H1 (cell line): ENCODE measurements at regions not wholly inside any gene's neighbourhood (a gene's known extent, or its start where the extent isn't known, plus 50 kb on each side); places are given as distances from the start of the nearest gene placed in this dataset.

ENCODE experiments used
- CTCF ChIA-PET: fragments of 300-600 bp; sonication (Branson Sonifier 250); formaldehyde crosslinking; loops from one replicate; lab custom pipeline; 2021; ENCODE audit not compliant: partially characterized antibody; lab: Charles Lee
- POLR2A ChIA-PET: fragments of 300-600 bp; sonication (Branson Sonifier 250); formaldehyde crosslinking; loops from one replicate; lab custom pipeline; 2021; ENCODE audit warnings: inconsistent platforms; ENCODE audit not compliant: partially characterized antibody; lab: Charles Lee
- DNase-seq, 2 experiments: peaks; one replicate each; pipeline versions ENCODE4 v3.0.0 to v3.0.0-alpha.2; 2010 to 2022; ENCODE audit warnings: low spot score in 2 of 2, low read depth in 1 of 2, mixed read lengths in 1 of 2
- FAIRE-seq: peaks from 2 replicates; lab custom pipeline; 2011; peaks lifted over from hg19 to GRCh38; lab: Jason Lieb, UNC
- H2AFZ ChIP-seq: 2 replicates; pipeline ENCODE4 v1.8.1; 2012; ENCODE audit warnings: low read length, inconsistent platforms
- H2AK5ac ChIP-seq: 2 replicates; pipeline ENCODE4 v1.6.1; 2013; ENCODE audit warnings: low read depth, low read length
- H2BK120ac ChIP-seq: replicated peaks from 2 replicates; pipeline ENCODE3; 2013; ENCODE audit warnings: low read depth, low read length, inconsistent platforms
- H2BK12ac ChIP-seq: 2 replicates; pipeline ENCODE4 v1.6.1; 2013; ENCODE audit warnings: low read depth, low read length
- H2BK15ac ChIP-seq: 2 replicates; pipeline ENCODE4 v1.6.1; 2013; ENCODE audit warnings: low read length
- H2BK20ac ChIP-seq: 2 replicates; pipeline ENCODE4 v1.6.1; 2013; ENCODE audit warnings: low read length
- H2BK5ac ChIP-seq: 2 replicates; pipeline ENCODE4 v1.6.1; 2013; ENCODE audit warnings: low read depth, low read length
- H3K14ac ChIP-seq: 2 replicates; pipeline ENCODE4 v1.6.1; 2013; ENCODE audit warnings: inconsistent platforms; ENCODE audit not compliant: insufficient read length
- H3K18ac ChIP-seq: 2 replicates; pipeline ENCODE4 v1.6.1; 2013; ENCODE audit warnings: low read length; ENCODE audit errors: extremely low read depth
- H3K23ac ChIP-seq: 2 replicates; pipeline ENCODE4 v1.6.1; 2013; ENCODE audit warnings: inconsistent platforms; ENCODE audit not compliant: insufficient read length
- H3K23me2 ChIP-seq: 2 replicates; pipeline ENCODE4 v1.6.1; 2013; ENCODE audit warnings: low read depth, low read length
- H3K27ac ChIP-seq: 2 replicates; pipeline ENCODE4 v1.6.1; 2011; ENCODE audit warnings: low read depth, low read length, inconsistent platforms
- H3K27me3 ChIP-seq, 4 experiments: replicated peaks in 1 of 4; 1 replicate in 1 of 4; 2 replicates in 3 of 4; pipeline versions ENCODE4 v1.6.1 to v1.8.1; 2011 to 2013; ENCODE audit warnings: low read length in 3 of 4, mild to moderate bottlenecking in 3 of 4, inconsistent platforms in 2 of 4, mixed read lengths in 2 of 4, moderate library complexity in 1 of 4; ENCODE audit not compliant: control insufficient read depth in 3 of 4, insufficient read depth in 3 of 4; ENCODE audit errors: extremely low read depth in 1 of 4
- H3K36me3 ChIP-seq, 4 experiments: 2 replicates each; pipeline versions ENCODE4 v1.6.1 to v1.8.1; 2011 to 2013; ENCODE audit warnings: mild to moderate bottlenecking in 4 of 4, low read length in 3 of 4, moderate library complexity in 2 of 4, control low read depth in 1 of 4, inconsistent platforms in 1 of 4; ENCODE audit not compliant: insufficient read depth in 4 of 4, control insufficient read depth in 2 of 4
- H3K4ac ChIP-seq: replicated peaks from 2 replicates; pipeline ENCODE3; 2013; ENCODE audit warnings: low read length, low read depth, mixed read lengths, inconsistent platforms; ENCODE audit not compliant: insufficient read length
- H3K4me1 ChIP-seq, 4 experiments: replicated peaks in 1 of 4; 1 replicate in 1 of 4; 2 replicates in 3 of 4; pipeline versions ENCODE4 v1.6.1 to v1.8.1; 2011 to 2013; ENCODE audit warnings: low read length in 3 of 4, inconsistent platforms in 2 of 4, mixed read lengths in 1 of 4; ENCODE audit not compliant: insufficient read depth in 4 of 4, control insufficient read depth in 3 of 4
- H3K4me2 ChIP-seq, 2 experiments: 2 replicates each; pipeline versions ENCODE4 v1.6.1 to v1.8.1; 2011 to 2013; ENCODE audit warnings: low read depth in 2 of 2, low read length in 2 of 2, control low read depth in 1 of 2, inconsistent platforms in 1 of 2, mild to moderate bottlenecking in 1 of 2; ENCODE audit not compliant: insufficient read depth in 1 of 2
- H3K4me3 ChIP-seq, 4 experiments: fragments of 200-600, 300-600 bp in 1 of 4; sonication (generic), shearing (Covaris generic), sonication (Bioruptor Twin) in 1 of 4; 2 replicates each; pipeline versions ENCODE4 v1.5.1 to v1.8.1; 2011 to 2016; ENCODE audit warnings: low read length in 4 of 4, low read depth in 3 of 4, control low read depth in 2 of 4, inconsistent platforms in 2 of 4, mild to moderate bottlenecking in 2 of 4, mixed read lengths in 1 of 4, moderate library complexity in 1 of 4; ENCODE audit not compliant: insufficient read depth in 2 of 4; ENCODE audit errors: extremely low read depth in 1 of 4
- H3K56ac ChIP-seq: replicated peaks from 2 replicates; pipeline ENCODE3; 2013; ENCODE audit warnings: low read depth, mild to moderate bottlenecking, mixed read lengths, low read length, inconsistent platforms; ENCODE audit not compliant: insufficient read length
- H3K79me1 ChIP-seq: 2 replicates; pipeline ENCODE4 v1.6.1; 2013; ENCODE audit warnings: low read depth, low read length, control low read depth
- H3K79me2 ChIP-seq, 2 experiments: 2 replicates each; pipeline versions ENCODE4 v1.6.1 to v1.8.1; 2012 to 2013; ENCODE audit warnings: low read length in 2 of 2, mild to moderate bottlenecking in 2 of 2, inconsistent platforms in 1 of 2; ENCODE audit not compliant: insufficient read depth in 2 of 2, control insufficient read depth in 1 of 2
- H3K9ac ChIP-seq, 4 experiments: replicated peaks in 1 of 4; 1 replicate in 1 of 4; 2 replicates in 3 of 4; pipeline versions ENCODE4 v1.6.1 to v1.8.1; 2011 to 2013; ENCODE audit warnings: low read depth in 3 of 4, low read length in 3 of 4, control low read depth in 2 of 4, mild to moderate bottlenecking in 2 of 4, moderate library complexity in 2 of 4, inconsistent platforms in 1 of 4; ENCODE audit errors: extremely low read depth in 1 of 4
- H3K9me3 ChIP-seq, 2 experiments: 2 replicates each; pipeline versions ENCODE4 v1.6.1 to v1.8.1; 2012 to 2013; ENCODE audit warnings: mild to moderate bottlenecking in 2 of 2, moderate library complexity in 2 of 2, control low read depth in 1 of 2, inconsistent platforms in 1 of 2, low read depth in 1 of 2, low read length in 1 of 2, mixed read lengths in 1 of 2; ENCODE audit not compliant: insufficient read depth in 2 of 2
- H4K20me1 ChIP-seq, 2 experiments: replicated peaks in 1 of 2; 2 replicates each; pipeline versions ENCODE3 to v1.8.1; 2011 to 2013; ENCODE audit warnings: inconsistent platforms in 2 of 2, low read length in 2 of 2, mild to moderate bottlenecking in 1 of 2; ENCODE audit not compliant: insufficient read depth in 2 of 2, control insufficient read depth in 1 of 2
- H4K5ac ChIP-seq: 2 replicates; pipeline ENCODE4 v1.6.1; 2013; ENCODE audit warnings: low read length, low read depth, mixed read lengths, inconsistent platforms; ENCODE audit not compliant: insufficient read length
- H4K8ac ChIP-seq: 2 replicates; pipeline ENCODE4 v1.8.0; 2013; ENCODE audit warnings: mild to moderate bottlenecking, moderate library complexity, low read length, inconsistent platforms; ENCODE audit not compliant: insufficient read depth; ENCODE audit errors: extremely low read depth
- H4K91ac ChIP-seq: replicated peaks from 2 replicates; pipeline ENCODE3; 2013; ENCODE audit warnings: low read length, mixed read lengths, inconsistent platforms; ENCODE audit not compliant: insufficient read length
- CBX5 ChIP-seq: fragments of 300-800, 300-1000 bp; sonication (generic); IDR thresholded peaks from 2 replicates; pipeline ENCODE4 v1.7.1; 2016; ENCODE audit warnings: antibody characterized with exemption, low read length, low read depth
- CEBPB ChIP-seq: IDR thresholded peaks from 2 replicates; pipeline ENCODE4 v1.6.1; 2012; ENCODE audit warnings: low read depth, low read length
- CTCF ChIP-seq, 3 experiments: IDR thresholded peaks; 1 replicate in 2 of 3; 2 replicates in 1 of 3; pipeline versions ENCODE4 v1.5.1 to v1.6.1; 2011; ENCODE audit warnings: low read length in 3 of 3, mild to moderate bottlenecking in 3 of 3, inconsistent platforms in 2 of 3, low read depth in 1 of 3, moderate library complexity in 1 of 3; ENCODE audit not compliant: insufficient read depth in 1 of 3; ENCODE audit errors: control extremely low read depth in 1 of 3
- EP300 ChIP-seq, 2 experiments: IDR thresholded peaks; 1 replicate in 1 of 2; 2 replicates in 1 of 2; pipeline ENCODE4 v1.6.1; 2011 to 2012; ENCODE audit warnings: low read depth in 2 of 2, low read length in 2 of 2, mild to moderate bottlenecking in 2 of 2, borderline replicate concordance in 1 of 2, inconsistent platforms in 1 of 2, moderate library complexity in 1 of 2
- FOSL1 ChIP-seq: IDR thresholded peaks from 2 replicates; pipeline ENCODE4 v1.6.1; 2011; ENCODE audit warnings: mild to moderate bottlenecking, low read depth, low read length, moderate library complexity; ENCODE audit not compliant: insufficient read depth
- HDAC2 ChIP-seq, 2 experiments: fragments of 300-600 bp in 1 of 2; sonication (generic) in 1 of 2; IDR thresholded peaks; 2 replicates each; pipeline ENCODE4 v1.6.1; 2011 to 2012; ENCODE audit warnings: low read depth in 2 of 2, low read length in 2 of 2, mild to moderate bottlenecking in 2 of 2, moderate library complexity in 2 of 2, borderline replicate concordance in 1 of 2, inconsistent platforms in 1 of 2
- JUN ChIP-seq: IDR thresholded peaks from 2 replicates; pipeline ENCODE4 v1.6.1; 2011; ENCODE audit warnings: low read depth, mild to moderate bottlenecking, improper control_type of control experiment, low read length
- PHF8 ChIP-seq: fragments of 200-600 bp; sonication (generic); conservative IDR thresholded peaks from 2 replicates; pipeline ENCODE4 v1.7.1; 2012; ENCODE audit warnings: low read depth, mild to moderate bottlenecking, inconsistent platforms, low read length, moderate library complexity
- POLR2A ChIP-seq, 2 experiments: IDR thresholded peaks; 1 replicate in 1 of 2; 2 replicates in 1 of 2; pipeline ENCODE4 v1.6.1; 2011; ENCODE audit warnings: low read depth in 2 of 2, low read length in 2 of 2, mild to moderate bottlenecking in 2 of 2; ENCODE audit errors: control extremely low read depth in 1 of 2
- POLR2AphosphoS5 ChIP-seq: IDR thresholded peaks from 2 replicates; pipeline ENCODE4 v1.6.1; 2011; ENCODE audit warnings: low read depth, low read length
- SIN3A ChIP-seq, 2 experiments: IDR thresholded peaks in 1 of 2; conservative IDR thresholded peaks in 1 of 2; 2 replicates each; pipeline ENCODE4 v1.6.1; 2011 to 2012; ENCODE audit warnings: low read length in 2 of 2, improper control_type of control experiment in 1 of 2, low read depth in 1 of 2, mild to moderate bottlenecking in 1 of 2
- TCF12 ChIP-seq: IDR thresholded peaks from 2 replicates; pipeline ENCODE4 v1.6.1; 2011; ENCODE audit warnings: low read depth, mild to moderate bottlenecking, low read length
- WGBS, 2 experiments: shearing (Covaris generic) in 1 of 2; methylation state at CpG; one replicate each; pipeline versions ENCODE4 v1.1.6 to v1.1.7; 2013 to 2015; ENCODE audit warnings: low lambda C conversion rate in 2 of 2, mixed read lengths in 2 of 2, inconsistent platforms in 1 of 2, low coverage in 1 of 2, missing lambda C conversion rate in 1 of 2; ENCODE audit not compliant: insufficient replicate concordance in 2 of 2, insufficient coverage in 1 of 2, insufficient read length in 1 of 2; ENCODE audit errors: extremely low coverage in 1 of 2, missing lambda C conversion rate in 1 of 2; 5-methylcytosine and 5-hydroxymethylcytosine counted together

GRCh38 chr20:24797113-24797512 is 152.0 kb upstream of the CST7 start:
- H3K9ac ChIP-seq: no peak overlapping the region
- H2AK5ac ChIP-seq: no peak overlapping the region
- 0 out of 2 replicates have a peak, but pooled peaks cover 1% of the 10 kb centered on the region for H3K23me2 ChIP-seq
- H2BK12ac ChIP-seq: no peak overlapping the region
- no peak overlapping the region for H2BK5ac ChIP-seq
- H3K27ac ChIP-seq: no peak overlapping the region
- no peaks in the 10 kb centered on the region for H3K36me3 ChIP-seq
- H3K4me3 ChIP-seq: no peak overlapping the region
- H2BK120ac ChIP-seq: no peak overlapping the region
- no peaks in the 10 kb centered on the region for H3K27me3 ChIP-seq
- no peak overlapping the region for H4K8ac ChIP-seq
- no peak for FAIRE-seq
- no peak overlapping the region for H3K56ac ChIP-seq
- ChIA-PET POLR2A (no interaction called here), CTCF (interaction anchor here (0.8 to 2.5 kb wide), 4 partner anchors 13 to 133 kb away, joined by 3 to 12 read pairs (median 6); no protein-coding TSS in a partner anchor)
- no peaks in the 10 kb centered on the region for H3K9me3 ChIP-seq
- no peaks in the 10 kb centered on the region for H3K79me2 ChIP-seq
- no peak overlapping the region for H4K5ac ChIP-seq
- no peaks in the 10 kb centered on the region for H4K20me1 ChIP-seq
- H3K23ac ChIP-seq: no peak overlapping the region
- no peak overlapping the region for H3K4me2 ChIP-seq
- H3K4me1 ChIP-seq: no peaks in the 10 kb centered on the region
- no peak overlapping the region for H2BK20ac ChIP-seq
- 96% methylated on average over 6 of the region's 6 CpGs; no CpG with 5 or more reads in 1 of the 2 experiments for WGBS, 2 experiments
- no peak overlapping the region for H3K14ac ChIP-seq
- H3K4ac ChIP-seq: no peak overlapping the region
- no peak overlapping the region for H2AFZ ChIP-seq
- no peak for DNase-seq
- H3K18ac ChIP-seq: no peak overlapping the region
- H3K79me1 ChIP-seq: no peaks in the 10 kb centered on the region
- no peak overlapping the region for H4K91ac ChIP-seq
- H2BK15ac ChIP-seq: no peak overlapping the region
- TF ChIP-seq PHF8 (no peak), CEBPB (no peak), HDAC2 (IDR thresholded peaks at IDR 0.05; ENCODE audit: borderline replicate concordance in 1 of 2, low read depth in 2 of 2, low read length in 2 of 2) (no peak), JUN (no peak), TCF12 (no peak), POLR2AphosphoS5 (no peak), CBX5 (no peak), EP300 (IDR thresholded peaks at IDR 0.05; ENCODE audit: borderline replicate concordance in 1 of 2, low read depth in 2 of 2, low read length in 2 of 2) (no peak), POLR2A (IDR thresholded peaks at IDR 0.05; ENCODE audit: control extremely low read depth in 1 of 2, low read depth in 2 of 2, low read length in 2 of 2) (no peak), SIN3A (conservative IDR thresholded peaks at IDR 0.05 in 1 of 2, IDR thresholded peaks at IDR 0.05 in 1 of 2; ENCODE audit: low read depth in 1 of 2, low read length in 2 of 2) (no peak), FOSL1 (no peak), CTCF (IDR thresholded peaks at IDR 0.05; ENCODE audit: control extremely low read depth in 1 of 3, insufficient read depth in 1 of 3, low read depth in 1 of 3, low read length in 3 of 3) (no peak)
